GM23248 (cell line): ENCODE measurements at regions not wholly inside any gene's neighbourhood (a gene's known extent, or its start where the extent isn't known, plus 50 kb on each side); places are given as distances from the start of the nearest gene placed in this dataset.

Source experiments
- DNase-seq: peaks from one replicate; pipeline ENCODE4 v3.0.0-alpha.2; 2015
- H2AFZ ChIP-seq: fragments of 200-600 bp; sonication (generic); 2 replicates; pipeline ENCODE4 v1.6.1; 2016; ENCODE audit warnings: antibody characterized with exemption
- H3F3A ChIP-seq: fragments of 200-600 bp; sonication (generic); 2 replicates; pipeline ENCODE4 v1.6.1; 2016; ENCODE audit warnings: mild to moderate bottlenecking, antibody characterized with exemption, mixed run types; ENCODE audit not compliant: insufficient read depth
- H3K27ac ChIP-seq: fragments of 200-600 bp; sonication (generic); 2 replicates; pipeline ENCODE4 v1.5.1; 2016; ENCODE audit warnings: mild to moderate bottlenecking
- H3K27me3 ChIP-seq: fragments of 200-600 bp; sonication (generic); replicated peaks from 2 replicates; pipeline ENCODE4 v1.6.1; 2016; ENCODE audit warnings: mild to moderate bottlenecking; ENCODE audit not compliant: insufficient read depth
- H3K36me3 ChIP-seq: fragments of 200-600 bp; sonication (generic); 2 replicates; pipeline ENCODE4 v1.6.1; 2016; ENCODE audit warnings: low read depth, mild to moderate bottlenecking
- H3K4me1 ChIP-seq: fragments of 200-600 bp; sonication (generic); 2 replicates; pipeline ENCODE4 v1.6.1; 2016; ENCODE audit warnings: mild to moderate bottlenecking; ENCODE audit not compliant: insufficient read depth
- H3K4me2 ChIP-seq: fragments of 200-600 bp; sonication (generic); one replicate; pipeline ENCODE4 v1.6.1; 2016; ENCODE audit warnings: mild to moderate bottlenecking; ENCODE audit not compliant: unreplicated experiment
- H3K4me3 ChIP-seq: fragments of 200-600 bp; sonication (generic); 2 replicates; pipeline ENCODE4 v1.5.1; 2016; ENCODE audit warnings: mild to moderate bottlenecking
- H3K79me2 ChIP-seq: fragments of 200-600 bp; sonication (generic); 2 replicates; pipeline ENCODE4 v1.6.1; 2016; ENCODE audit warnings: mild to moderate bottlenecking; ENCODE audit not compliant: insufficient read depth
- H3K9ac ChIP-seq: fragments of 200-600 bp; sonication (generic); 2 replicates; pipeline ENCODE4 v1.6.1; 2016; ENCODE audit warnings: mild to moderate bottlenecking
- H3K9me2 ChIP-seq: fragments of 200-600 bp; sonication (generic); 2 replicates; pipeline ENCODE4 v1.6.1; 2016; ENCODE audit warnings: mixed run types, mild to moderate bottlenecking, moderate library complexity; ENCODE audit not compliant: insufficient read depth
- H3K9me3 ChIP-seq: fragments of 200-600 bp; sonication (generic); one replicate; pipeline ENCODE4 v1.6.1; 2017; ENCODE audit warnings: low read depth
- H4K20me1 ChIP-seq: fragments of 200-600 bp; sonication (generic); 2 replicates; pipeline ENCODE4 v1.6.0; 2016; ENCODE audit not compliant: insufficient read depth
- EZH2 ChIP-seq: fragments of 200-600 bp; sonication (generic); IDR thresholded peaks from 2 replicates; pipeline ENCODE4 v1.6.1; 2018; ENCODE audit warnings: antibody characterized with exemption, mild to moderate bottlenecking; ENCODE audit not compliant: insufficient read depth, poor library complexity, severe bottlenecking
- EZH2phosphoT487 ChIP-seq: fragments of 200-600 bp; sonication (generic); IDR thresholded peaks from 2 replicates; pipeline ENCODE4 v1.6.1; 2018; ENCODE audit warnings: antibody characterized with exemption, moderate library complexity, mild to moderate bottlenecking, low read depth; ENCODE audit not compliant: insufficient read depth
- WGBS, 2 experiments: methylation state at CpG; one replicate each; pipeline ENCODE4 v1.1.6; 2015 to 2017; ENCODE audit warnings: low lambda C conversion rate in 2 of 2, low coverage in 1 of 2; ENCODE audit errors: missing lambda C conversion rate in 2 of 2; 5-methylcytosine and 5-hydroxymethylcytosine counted together
- in situ Hi-C: fragments of 300-500 bp; cut with MboI; formaldehyde crosslinking; loops from 2 replicates; pipeline ENCODE4 v1.15.0; 2020

- Histone ChIP-seq H3F3A (no peaks in the 10 kb centered on the region), H3K27me3 (no peaks in the 10 kb centered on the region), H2AFZ (no peak overlapping the region), H3K36me3 (no peaks in the 10 kb centered on the region), H3K9me3 (no peaks in the 10 kb centered on the region), H3K9me2 (no peaks in the 10 kb centered on the region), H3K9ac (no peak overlapping the region), H3K4me3 (no peak overlapping the region), H4K20me1 (no peaks in the 10 kb centered on the region), H3K4me1 (peaks cover 17% of the 10 kb centered on the region), H3K79me2 (no peaks in the 10 kb centered on the region), H3K27ac (no peak overlapping the region), H3K4me2 (no peak overlapping the region)
- DNase-seq: no peak
- whole genome bisulfite sequencing, 2 experiments: 79 to 81% methylated on average over 11 of the region's 11 CpGs
- TF ChIP-seq EZH2 (no peak), EZH2phosphoT487 (no peak)
- in situ Hi-C loops: no loop called here
Measured at GRCh38 chr2:10968176-10968575, 56.4 kb downstream of the KCNF1 start.

GRCh38 chr2:10970666-10971065 lies 58.9 kb downstream of the KCNF1 start:
- H3K79me2 ChIP-seq: no peaks in the 10 kb centered on the region
- no peaks in the 10 kb centered on the region for H4K20me1 ChIP-seq
- no peak overlapping the region for H3K4me3 ChIP-seq
- no peaks in the 10 kb centered on the region for H3K9me3 ChIP-seq
- H3K36me3 ChIP-seq: no peaks in the 10 kb centered on the region
- no peak overlapping the region for H2AFZ ChIP-seq
- H3K27ac ChIP-seq: no peak overlapping the region
- H3K4me1 ChIP-seq: no peaks in the 10 kb centered on the region
- H3F3A ChIP-seq: no peaks in the 10 kb centered on the region
- in situ Hi-C loops: no loop called here
- DNase-seq: no peak
- H3K27me3 ChIP-seq: peaks cover 7% of the 10 kb centered on the region; the same call in 1 of the 2 replicates
- H3K9me2 ChIP-seq: no peaks in the 10 kb centered on the region
- TF ChIP-seq EZH2: no peak
- no peak for TF ChIP-seq EZH2phosphoT487
- WGBS, 2 experiments: 26 to 34% methylated on average over 3 of the region's 3 CpGs
- no peak overlapping the region for H3K9ac ChIP-seq
- no peak overlapping the region for H3K4me2 ChIP-seq

- Histone ChIP-seq H3K36me3 (no peaks in the 10 kb centered on the region), H3K9me2 (no peaks in the 10 kb centered on the region), H2AFZ (no peak overlapping the region), H3K4me2 (no peak overlapping the region), H3K9ac (no peak overlapping the region), H3K9me3 (no peaks in the 10 kb centered on the region), H3F3A (no peaks in the 10 kb centered on the region), H3K4me3 (no peak overlapping the region), H3K4me1 (no peaks in the 10 kb centered on the region), H3K27ac (no peak overlapping the region), H4K20me1 (no peaks in the 10 kb centered on the region), H3K27me3 (peaks cover 7% of the 10 kb centered on the region; the same call in 1 of the 2 replicates), H3K79me2 (no peaks in the 10 kb centered on the region)
- in situ Hi-C loops: no loop called here
- WGBS, 2 experiments: 64 to 67% methylated on average over 12 to 15 of the region's 15 CpGs
- DNase-seq: no peak
- TF ChIP-seq EZH2: no peak
- no peak for TF ChIP-seq EZH2phosphoT487
Measured at GRCh38 chr2:10971161-10971887, 59.6 kb downstream of the KCNF1 start.

- Histone ChIP-seq H3K9me2 (no peaks in the 10 kb centered on the region), H3K79me2 (no peaks in the 10 kb centered on the region), H3F3A (no peaks in the 10 kb centered on the region), H3K36me3 (no peaks in the 10 kb centered on the region), H3K4me1 (no peaks in the 10 kb centered on the region), H2AFZ (no peak overlapping the region), H3K4me3 (no peak overlapping the region), H3K9me3 (no peaks in the 10 kb centered on the region), H3K27ac (no peak overlapping the region), H4K20me1 (no peaks in the 10 kb centered on the region), H3K9ac (no peak overlapping the region), H3K27me3 (peaks cover 10% of the 10 kb centered on the region; the same call in 1 of the 2 replicates), H3K4me2 (no peak overlapping the region)
- 63% methylated on average over 8 of the region's 8 CpGs for WGBS, 2 experiments
- TF ChIP-seq EZH2phosphoT487: no peak
- DNase-seq: no peak
- in situ Hi-C loops: no loop called here
Measured at GRCh38 chr2:10971888-10972260, 60.1 kb downstream of the KCNF1 start.
